ENCODE measurements at regions not wholly inside any gene's neighbourhood (a gene's known extent, or its start where the extent isn't known, plus 50 kb on each side); places are given as distances from the start of the nearest gene placed in this dataset.

DNA sequence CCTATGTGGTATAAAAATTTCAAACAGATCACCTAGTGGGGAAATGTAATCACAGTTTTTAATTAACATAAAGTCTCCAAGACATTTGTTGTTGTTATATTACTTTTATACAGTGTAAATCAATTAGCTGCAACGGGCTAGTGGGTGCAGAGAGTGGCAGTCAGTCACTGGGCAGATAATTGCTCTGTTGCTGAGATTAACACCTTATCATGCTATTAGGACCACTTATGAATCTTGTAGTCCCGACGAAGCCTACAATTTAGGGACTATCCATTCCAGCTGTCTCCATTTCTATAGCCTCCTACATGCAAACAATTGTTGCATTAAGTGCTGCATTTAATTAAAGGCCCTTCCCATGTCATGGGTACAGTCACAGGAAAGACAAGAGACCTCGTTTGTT, 158.9 kb upstream of the PROX1 start:
- H3K9me3 ChIP-seq (ENCODE audit: control insufficient read depth in 2 of 3, low read length in 3 of 3), result no peaks in the 10 kb centered on the region
- Mint-ChIP-seq H3K4me1 (no peaks in the 10 kb centered on the region), H3K9me3 (peaks cover 0 to 12% (median 6%) of the 10 kb centered on the region in 11 donors), H3K36me3 (peaks cover 0 to 8% (median 0%) of the 10 kb centered on the region in 5 donors), H3K27ac (no peak overlapping the region), H3K4me3 (no peak overlapping the region), H3K27me3 (no peaks in the 10 kb centered on the region)
- CTCF ChIA-PET, result no interaction called here
- no peaks in the 10 kb centered on the region for H3K27me3 ChIP-seq (ENCODE audit: control insufficient read depth in 2 of 2, insufficient read depth in 2 of 2, low read length in 2 of 2)
- H3K27ac ChIP-seq (ENCODE audit: low read depth, low read length), result no peak overlapping the region
- intact Hi-C loops (cut with micrococcal nuclease), result no loop called here
- H3K36me3 ChIP-seq (ENCODE audit: control insufficient read depth in 2 of 3, insufficient read depth in 3 of 3, low read length in 3 of 3), result no peaks in the 10 kb centered on the region
- no peak overlapping the region for H3K4me3 ChIP-seq (ENCODE audit: low read length)
- POLR2A ChIA-PET, result interaction anchor here (0.6 to 1.2 kb wide), 2 partner anchors 14 to 24 kb away, joined by 3 read pairs; no protein-coding TSS in a partner anchor
- no peaks in the 10 kb centered on the region for H3K4me1 ChIP-seq (ENCODE audit: control insufficient read depth in 2 of 2, insufficient read depth in 2 of 2, low read length in 2 of 2)
- DNase-seq (no peak), ATAC-seq (no peak)

DNA sequence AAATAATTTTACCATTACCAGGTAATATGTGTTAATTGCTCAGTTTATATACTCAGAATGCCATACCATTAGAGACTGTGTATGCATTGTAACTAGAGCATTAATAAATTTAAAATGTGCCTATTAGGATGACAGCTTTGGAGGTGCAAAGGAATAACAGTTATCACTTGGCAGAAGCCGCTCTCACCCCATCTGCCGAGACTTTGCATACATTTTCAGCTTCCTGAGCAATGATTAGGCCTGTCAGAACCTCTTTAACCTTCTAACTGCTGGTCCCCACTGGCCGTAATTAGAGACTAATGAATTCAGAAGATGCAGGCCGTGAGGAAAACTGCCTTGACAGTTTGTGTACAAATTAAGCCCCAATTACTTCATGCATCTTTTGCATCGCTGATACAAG, 158.0 kb upstream of the PROX1 start:
- intact Hi-C loops (cut with micrococcal nuclease), result no loop called here
- Mint-ChIP-seq H3K4me3 (no peak overlapping the region), H3K4me1 (no peaks in the 10 kb centered on the region), H3K9me3 (peaks cover 0 to 12% (median 6%) of the 10 kb centered on the region in 11 donors), H3K27me3 (no peaks in the 10 kb centered on the region), H3K36me3 (peaks cover 0 to 8% (median 0%) of the 10 kb centered on the region in 5 donors), H3K27ac (no peak overlapping the region)
- Histone ChIP-seq H3K27me3 (ENCODE audit: control insufficient read depth in 2 of 2, insufficient read depth in 2 of 2, low read length in 2 of 2) (no peaks in the 10 kb centered on the region), H3K4me1 (ENCODE audit: control insufficient read depth in 2 of 2, insufficient read depth in 2 of 2, low read length in 2 of 2) (no peaks in the 10 kb centered on the region), H3K4me3 (ENCODE audit: low read length) (no peak overlapping the region), H3K9me3 (ENCODE audit: control insufficient read depth in 2 of 3, low read length in 3 of 3) (no peaks in the 10 kb centered on the region), H3K36me3 (ENCODE audit: control insufficient read depth in 2 of 3, insufficient read depth in 3 of 3, low read length in 3 of 3) (no peaks in the 10 kb centered on the region), H3K27ac (ENCODE audit: low read depth, low read length) (no peak overlapping the region)
- POLR2A ChIA-PET, result no interaction called here
- CTCF ChIA-PET, result no interaction called here
- ATAC-seq (no peak), DNase-seq (no peak)

DNA sequence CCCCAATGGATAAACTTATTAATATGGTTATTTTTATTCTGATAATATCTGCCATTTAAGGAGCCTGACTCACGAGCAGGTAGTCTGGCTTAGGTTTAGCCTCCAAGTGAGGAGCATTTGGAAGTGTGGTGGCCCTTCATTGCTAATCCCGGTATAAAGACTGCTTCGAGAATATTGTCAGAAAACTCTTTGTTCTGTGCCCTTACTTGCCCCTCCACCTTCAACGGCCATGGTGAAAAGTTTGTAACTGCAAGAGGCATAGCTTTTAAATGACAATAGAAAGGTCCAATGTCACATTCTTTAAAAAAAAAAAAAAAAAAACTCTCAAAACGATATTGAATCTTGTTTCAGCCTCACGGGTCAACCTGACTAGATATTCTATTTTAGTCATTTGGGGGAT, 157.4 kb upstream of the PROX1 start:
- DNase-seq (no peak), ATAC-seq (no peak)
- H3K4me3 ChIP-seq (ENCODE audit: low read length), result no peak overlapping the region
- Mint-ChIP-seq H3K9me3 (peaks cover 0 to 12% (median 6%) of the 10 kb centered on the region in 11 donors), H3K4me1 (no peaks in the 10 kb centered on the region), H3K27me3 (no peaks in the 10 kb centered on the region), H3K4me3 (no peak overlapping the region), H3K36me3 (peaks cover 0 to 8% (median 0%) of the 10 kb centered on the region in 5 donors), H3K27ac (no peak overlapping the region)
- CTCF ChIA-PET, result no interaction called here
- intact Hi-C loops (cut with micrococcal nuclease), result no loop called here
- POLR2A ChIA-PET, result no interaction called here
- no peaks in the 10 kb centered on the region for H3K4me1 ChIP-seq (ENCODE audit: control insufficient read depth in 2 of 2, insufficient read depth in 2 of 2, low read length in 2 of 2)
- H3K27me3 ChIP-seq (ENCODE audit: control insufficient read depth in 2 of 2, insufficient read depth in 2 of 2, low read length in 2 of 2), result no peaks in the 10 kb centered on the region
- H3K36me3 ChIP-seq (ENCODE audit: control insufficient read depth in 2 of 3, insufficient read depth in 3 of 3, low read length in 3 of 3), result no peaks in the 10 kb centered on the region
- no peak overlapping the region for H3K27ac ChIP-seq (ENCODE audit: low read depth, low read length)
- no peaks in the 10 kb centered on the region for H3K9me3 ChIP-seq (ENCODE audit: control insufficient read depth in 2 of 3, low read length in 3 of 3)

- peaks cover 0 to 5% (median 0%) of the 10 kb centered on the region in 5 donors for H3K36me3 Mint-ChIP-seq
- H3K4me1 Mint-ChIP-seq, result no peaks in the 10 kb centered on the region
- Histone ChIP-seq H3K9me3 (ENCODE audit: control insufficient read depth in 2 of 3, low read length in 3 of 3) (no peaks in the 10 kb centered on the region), H3K4me3 (ENCODE audit: low read length) (no peak overlapping the region), H3K27me3 (ENCODE audit: control insufficient read depth in 2 of 2, insufficient read depth in 2 of 2, low read length in 2 of 2) (no peaks in the 10 kb centered on the region), H3K4me1 (ENCODE audit: control insufficient read depth in 2 of 2, insufficient read depth in 2 of 2, low read length in 2 of 2) (no peaks in the 10 kb centered on the region), H3K27ac (ENCODE audit: low read depth, low read length) (no peak overlapping the region), H3K36me3 (ENCODE audit: control insufficient read depth in 2 of 3, insufficient read depth in 3 of 3, low read length in 3 of 3) (no peaks in the 10 kb centered on the region)
- DNase-seq (no peak), ATAC-seq (no peak)
- intact Hi-C loops (cut with micrococcal nuclease), result no loop called here
- H3K9me3 Mint-ChIP-seq, result peaks cover 0 to 11% (median 0%) of the 10 kb centered on the region in 11 donors
- H3K27me3 Mint-ChIP-seq, result peaks cover 0 to 5% (median 0%) of the 10 kb centered on the region in 5 donors
- POLR2A ChIA-PET, result no interaction called here
- H3K4me3 Mint-ChIP-seq, result no peak overlapping the region
- CTCF ChIA-PET, result no interaction called here
- H3K27ac Mint-ChIP-seq, result no peak overlapping the region
Measured at GRCh38 chr1:213840575-213840974, 147.2 kb upstream of the PROX1 start.

DNA sequence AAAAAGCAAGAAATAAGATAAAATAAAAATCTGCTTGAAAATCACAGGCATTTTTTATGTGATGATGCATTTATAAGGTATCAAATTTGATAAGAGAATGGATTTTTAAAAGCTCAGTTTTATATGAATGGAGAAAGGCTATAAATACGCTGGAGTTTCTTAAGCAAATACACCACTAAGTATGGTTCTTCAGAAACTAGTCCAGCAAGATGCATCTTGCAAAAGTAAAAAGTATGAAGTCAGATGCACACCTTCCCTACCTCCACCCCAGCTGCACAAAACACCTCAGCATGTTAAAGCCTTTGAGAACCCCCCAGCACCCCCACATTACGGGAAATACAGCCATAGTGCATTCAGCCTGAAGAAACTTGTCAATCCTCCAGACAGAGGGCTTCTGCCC, 143.1 kb upstream of the PROX1 start:
- intact Hi-C loops (cut with micrococcal nuclease), result no loop called here
- no peaks in the 10 kb centered on the region for H3K36me3 ChIP-seq (ENCODE audit: control insufficient read depth in 2 of 3, insufficient read depth in 3 of 3, low read length in 3 of 3)
- Mint-ChIP-seq H3K36me3 (peaks cover 0 to 5% (median 0%) of the 10 kb centered on the region in 5 donors), H3K9me3 (peaks cover 0 to 4% (median 0%) of the 10 kb centered on the region in 11 donors), H3K4me1 (peaks cover 3 to 11% (median 7%) of the 10 kb centered on the region in 7 donors), H3K4me3 (peak overlapping the region in 1 of 10 donors; percentile 13), H3K27ac (no peak overlapping the region), H3K27me3 (peaks cover 0 to 5% (median 0%) of the 10 kb centered on the region in 5 donors)
- ATAC-seq, result no peak
- H3K9me3 ChIP-seq (ENCODE audit: control insufficient read depth in 2 of 3, low read length in 3 of 3), result no peaks in the 10 kb centered on the region
- H3K4me1 ChIP-seq (ENCODE audit: control insufficient read depth in 2 of 2, insufficient read depth in 2 of 2, low read length in 2 of 2), result peaks cover 0 to 5% of the 10 kb centered on the region in 2 donors
- no peak overlapping the region for H3K27ac ChIP-seq (ENCODE audit: low read depth, low read length)
- CTCF ChIA-PET, result no interaction called here
- DNase-seq, result no peak
- no peaks in the 10 kb centered on the region for H3K27me3 ChIP-seq (ENCODE audit: control insufficient read depth in 2 of 2, insufficient read depth in 2 of 2, low read length in 2 of 2)
- POLR2A ChIA-PET, result interaction anchor here (0.6 to 0.7 kb wide), 3 partner anchors 9 to 605 kb away, joined by 3 to 10 read pairs (median 3); no protein-coding TSS in a partner anchor
- no peak overlapping the region for H3K4me3 ChIP-seq (ENCODE audit: low read length)

GRCh38 chr1:213852107-213852506, 135.7 kb upstream of the PROX1 start:
- H3K27me3 ChIP-seq (ENCODE audit: control insufficient read depth in 2 of 2, insufficient read depth in 2 of 2, low read length in 2 of 2), result no peaks in the 10 kb centered on the region
- H3K4me1 Mint-ChIP-seq, result peaks cover 5 to 28% (median 13%) of the 10 kb centered on the region in 7 donors
- H3K27ac ChIP-seq (ENCODE audit: low read depth, low read length), result peak overlapping the region; percentile 62
- intact Hi-C loops (cut with micrococcal nuclease), result loop anchor here in 1 of 2 donors (1.0 to 2.0 kb wide), 6 partner anchors 19 to 182 kb away; no protein-coding TSS in a partner anchor
- H3K27ac Mint-ChIP-seq, result no peak overlapping the region
- H3K4me3 Mint-ChIP-seq, result no peak overlapping the region
- POLR2A ChIA-PET, result interaction anchor here (0.9 to 1.5 kb wide), 2 partner anchors 23 to 137 kb away, joined by 3 to 5 read pairs; no protein-coding TSS in a partner anchor
- ATAC-seq (peak; percentile 93), DNase-seq (peak in 7 of 9 donors; percentile 64 to 91 (median 84))
- no peaks in the 10 kb centered on the region for H3K36me3 ChIP-seq (ENCODE audit: control insufficient read depth in 2 of 3, insufficient read depth in 3 of 3, low read length in 3 of 3)
- peak overlapping the region; percentile 12 for H3K4me3 ChIP-seq (ENCODE audit: low read length)
- H3K9me3 Mint-ChIP-seq, result no peaks in the 10 kb centered on the region
- H3K36me3 Mint-ChIP-seq, result no peaks in the 10 kb centered on the region
- no peaks in the 10 kb centered on the region for H3K9me3 ChIP-seq (ENCODE audit: control insufficient read depth in 2 of 3, low read length in 3 of 3)
- H3K4me1 ChIP-seq (ENCODE audit: control insufficient read depth in 2 of 2, insufficient read depth in 2 of 2, low read length in 2 of 2), result peaks cover 0 to 54% of the 10 kb centered on the region in 2 donors
- CTCF ChIA-PET, result no interaction called here
- H3K27me3 Mint-ChIP-seq, result peaks cover 0 to 2% (median 0%) of the 10 kb centered on the region in 5 donors

- H3K27me3 Mint-ChIP-seq, result peaks cover 0 to 3% (median 0%) of the 10 kb centered on the region in 5 donors
- Histone ChIP-seq H3K36me3 (ENCODE audit: control insufficient read depth in 2 of 3, insufficient read depth in 3 of 3, low read length in 3 of 3) (no peaks in the 10 kb centered on the region), H3K9me3 (ENCODE audit: control insufficient read depth in 2 of 3, low read length in 3 of 3) (no peaks in the 10 kb centered on the region), H3K4me3 (ENCODE audit: low read length) (no peak overlapping the region), H3K27ac (ENCODE audit: low read depth, low read length) (no peak overlapping the region), H3K4me1 (ENCODE audit: control insufficient read depth in 2 of 2, insufficient read depth in 2 of 2, low read length in 2 of 2) (peaks cover 0 to 16% of the 10 kb centered on the region in 2 donors), H3K27me3 (ENCODE audit: control insufficient read depth in 2 of 2, insufficient read depth in 2 of 2, low read length in 2 of 2) (no peaks in the 10 kb centered on the region)
- no peaks in the 10 kb centered on the region for H3K9me3 Mint-ChIP-seq
- peaks cover 0 to 30% (median 9%) of the 10 kb centered on the region in 7 donors for H3K4me1 Mint-ChIP-seq
- no peaks in the 10 kb centered on the region for H3K36me3 Mint-ChIP-seq
- ATAC-seq, result no peak
- no peak overlapping the region for H3K4me3 Mint-ChIP-seq
- H3K27ac Mint-ChIP-seq, result no peak overlapping the region
- CTCF ChIA-PET, result interaction anchor here (0.8 kb wide), 1 partner anchor 10 kb away, joined by 3 read pairs; no protein-coding TSS in a partner anchor
- intact Hi-C loops (cut with micrococcal nuclease), result no loop called here
- POLR2A ChIA-PET, result no interaction called here
- no peak for DNase-seq
Measured at GRCh38 chr1:213858581-213858980, 129.2 kb upstream of the PROX1 start.

Measured in naive thymus-derived CD4-positive, alpha-beta T cell (primary cell).